ENCODE measurements at regions not wholly inside any gene's neighbourhood (a gene's known extent, or its start where the extent isn't known, plus 50 kb on each side); places are given as distances from the start of the nearest gene placed in this dataset.
"Not testable (repeated sequence)": the region's sequence is repeated elsewhere in the genome, so short reads cannot be mapped to it uniquely, and the experiment has no call there.

DNA sequence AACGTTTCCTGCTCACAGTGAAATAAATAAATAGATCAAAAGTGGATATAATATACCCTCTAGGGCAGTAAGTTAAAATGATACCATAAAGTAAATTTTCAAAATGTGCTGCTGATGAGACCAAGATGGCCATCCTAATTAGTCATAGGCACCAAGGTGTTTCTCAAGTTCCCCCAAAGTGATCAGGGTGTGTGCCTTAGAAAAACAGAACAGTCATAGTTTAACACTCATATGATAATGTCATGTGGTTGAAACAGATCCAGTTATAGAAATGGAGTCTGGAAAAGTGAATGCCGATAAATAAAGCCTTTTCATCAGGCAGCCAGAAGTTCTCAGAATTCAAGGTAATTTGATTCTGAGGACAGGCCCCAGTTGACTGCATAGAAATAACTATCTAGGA is 161.5 kb upstream of the CDKN2B start:
- intact Hi-C loops (cut with DNase I) = no loop called here
- DNase-seq (ENCODE audit: low spot score) = no peak
- ATAC-seq = no peak

GRCh38 chr9:22170990-22171670 is 162.0 kb upstream of the CDKN2B start:
- DNase-seq (ENCODE audit: low spot score) = no peak
- intact Hi-C loops (cut with DNase I) = no loop called here
- no peak for ATAC-seq

DNA sequence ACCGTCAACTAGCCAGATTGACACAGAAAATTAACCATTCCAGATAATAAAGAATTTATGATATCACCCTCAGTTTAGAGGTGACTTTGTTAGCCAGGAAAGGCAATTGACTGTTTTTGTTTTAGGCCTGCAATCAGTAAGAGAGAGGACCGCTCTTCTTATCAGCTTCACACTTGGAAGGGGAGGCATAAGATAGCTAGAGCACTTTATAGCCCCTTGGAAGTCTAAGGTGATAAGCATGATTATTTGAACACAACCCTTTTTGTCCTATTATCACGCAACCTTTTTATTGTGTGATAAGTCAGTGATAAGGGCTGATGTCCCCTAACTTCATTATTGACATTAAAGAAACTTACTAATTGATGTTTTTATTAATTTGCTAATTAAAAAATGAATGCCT is 162.6 kb upstream of the CDKN2B start:
- intact Hi-C loops (cut with DNase I) = no loop called here
- ATAC-seq = no peak

GRCh38 chr9:22173908-22174307 is 164.8 kb upstream of the CDKN2B start:
- ATAC-seq = no peak
- no peak for DNase-seq (ENCODE audit: low spot score)
- intact Hi-C loops (cut with DNase I) = no loop called here

More for the DNA sequence above, 162.6 kb upstream of the CDKN2B start:
- DNase-seq (ENCODE audit: low spot score) = no peak

DNA sequence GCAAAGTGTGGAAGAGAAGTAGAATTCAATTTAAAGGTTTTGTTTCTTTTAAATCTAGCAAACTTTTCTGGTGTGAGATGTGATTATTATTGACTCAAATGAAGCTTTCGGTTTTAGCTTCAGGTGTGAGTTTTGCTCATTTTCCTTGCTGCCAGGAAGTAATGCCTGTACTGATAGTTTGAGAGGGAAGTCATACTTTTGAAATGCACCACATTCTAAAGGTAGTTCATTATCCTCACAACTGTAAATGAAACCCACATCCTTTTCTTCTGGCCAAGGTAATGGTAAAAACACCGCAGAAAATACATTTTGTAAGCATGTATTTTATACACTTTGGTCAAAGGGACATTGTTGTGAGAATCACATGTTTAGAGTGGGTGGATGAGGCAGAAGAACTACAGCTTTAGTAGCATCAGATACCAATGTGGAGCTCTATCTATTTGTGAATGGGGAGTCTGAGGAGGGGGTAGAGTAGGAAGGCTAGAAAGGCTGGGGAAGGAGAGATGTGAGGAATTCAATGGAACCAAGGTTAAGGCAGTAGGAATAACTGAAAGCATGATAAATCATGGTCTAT is 167.0 kb upstream of the CDKN2B start:
- DNase-seq (ENCODE audit: low spot score) = no peak
- no peak for ATAC-seq

GRCh38 chr9:22181021-22181420 is 171.9 kb upstream of the CDKN2B start:
- intact Hi-C loops (cut with DNase I); ATAC-seq; DNase-seq (ENCODE audit: low spot score): not testable (repeated sequence)

More for the DNA sequence above, 167.0 kb upstream of the CDKN2B start:
- intact Hi-C loops (cut with DNase I) = no loop called here

- DNase-seq (ENCODE audit: low spot score) = no peak
- no peak for ATAC-seq
- intact Hi-C loops (cut with DNase I) = no loop called here
Observed at GRCh38 chr9:22189471-22189870, 180.4 kb upstream of the CDKN2B start.

DNA sequence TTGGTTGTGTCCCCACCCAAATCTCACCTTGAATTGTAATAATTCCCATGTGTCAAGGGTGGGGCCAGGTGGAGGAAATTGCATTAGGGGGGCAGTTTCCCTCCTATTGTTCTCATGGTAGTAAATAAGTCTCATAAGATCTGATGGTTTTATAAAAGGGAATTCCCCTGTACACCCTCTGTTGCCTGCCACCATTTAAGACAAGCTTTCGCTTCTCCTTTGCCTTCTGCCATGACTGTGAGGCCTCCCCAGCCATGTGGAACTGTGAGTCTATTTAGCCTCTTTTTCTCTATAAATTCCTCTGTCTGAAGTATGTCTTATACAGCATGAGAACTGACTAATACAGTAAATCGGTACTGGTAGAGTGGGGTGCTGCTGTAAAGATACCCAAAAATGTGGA is 187.9 kb upstream of the CDKN2B start:
- ATAC-seq; DNase-seq (ENCODE audit: low spot score); intact Hi-C loops (cut with DNase I): not testable (repeated sequence)

DNA sequence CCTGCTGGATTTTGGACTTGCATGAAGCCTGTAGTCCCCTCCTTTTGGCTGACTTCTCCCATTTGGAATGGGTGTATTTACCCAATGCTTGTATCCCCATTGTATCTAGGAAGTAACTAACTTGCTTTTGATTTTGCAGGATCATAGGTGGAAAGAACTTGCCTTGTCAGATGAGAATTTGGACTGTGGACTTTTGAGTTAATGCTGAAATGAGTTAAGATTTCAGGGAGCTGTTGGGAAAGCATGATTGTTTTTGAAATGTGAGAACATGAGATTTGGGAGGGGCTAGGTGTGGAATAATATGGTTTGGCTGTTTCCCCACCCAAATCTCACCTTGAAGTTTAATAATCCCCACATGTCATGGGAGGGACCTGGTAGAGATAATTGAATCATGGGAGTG is 189.6 kb upstream of the CDKN2B start:
- DNase-seq (ENCODE audit: low spot score) (no peak), ATAC-seq (no peak)
- intact Hi-C loops (cut with DNase I) = no loop called here

GRCh38 chr9:22201256-22201655 is 192.2 kb upstream of the CDKN2B start:
- intact Hi-C loops (cut with DNase I) = no loop called here
- DNase-seq (ENCODE audit: low spot score) (no peak), ATAC-seq (no peak)

DNA sequence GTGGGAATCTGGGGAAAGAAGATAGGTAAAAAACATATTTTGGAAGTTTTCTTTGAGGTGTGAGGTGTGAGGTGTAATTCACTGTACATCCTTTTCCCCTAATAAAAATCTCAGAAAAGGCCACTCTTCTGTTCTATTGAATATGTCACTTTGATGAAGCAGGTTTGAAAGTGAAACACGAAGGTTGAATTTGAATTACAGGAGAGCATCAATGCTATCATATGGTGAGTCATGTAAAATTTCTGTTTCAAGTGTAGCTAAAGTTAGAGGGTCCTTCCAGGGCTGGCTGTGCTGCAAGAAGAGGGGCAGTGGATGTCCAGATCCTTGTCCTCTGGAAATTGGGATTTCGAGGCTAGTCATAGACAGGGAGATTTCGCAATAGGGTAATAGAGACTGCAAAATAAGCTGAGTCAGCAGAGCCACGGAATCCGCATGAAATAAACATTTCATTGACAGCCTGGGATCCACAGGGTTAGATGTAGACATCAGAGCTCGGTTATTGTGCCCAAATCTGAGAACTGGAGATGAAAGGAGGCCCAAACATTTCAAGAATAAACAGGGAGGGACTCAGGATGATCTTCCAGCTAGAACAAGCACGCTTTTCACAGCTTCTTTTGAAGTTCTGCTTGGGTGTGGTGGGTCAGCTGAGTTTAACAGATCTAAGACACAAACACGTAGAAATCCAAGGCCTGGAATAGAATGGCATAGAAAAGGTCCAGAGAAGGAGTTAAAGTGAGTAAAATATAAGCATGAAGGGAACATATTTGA is 194.4 kb upstream of the CDKN2B start:
- intact Hi-C loops (cut with DNase I) = no loop called here
- ATAC-seq = peak; percentile 57
- no peak for DNase-seq (ENCODE audit: low spot score)

GRCh38 chr9:22204240-22204639 is 195.1 kb upstream of the CDKN2B start:
- intact Hi-C loops (cut with DNase I) = no loop called here
- DNase-seq (ENCODE audit: low spot score) (no peak), ATAC-seq (no peak)

GRCh38 chr9:22206833-22207232 is 197.7 kb upstream of the CDKN2B start:
- DNase-seq (ENCODE audit: low spot score) (no peak), ATAC-seq (no peak)
- intact Hi-C loops (cut with DNase I) = no loop called here

DNA sequence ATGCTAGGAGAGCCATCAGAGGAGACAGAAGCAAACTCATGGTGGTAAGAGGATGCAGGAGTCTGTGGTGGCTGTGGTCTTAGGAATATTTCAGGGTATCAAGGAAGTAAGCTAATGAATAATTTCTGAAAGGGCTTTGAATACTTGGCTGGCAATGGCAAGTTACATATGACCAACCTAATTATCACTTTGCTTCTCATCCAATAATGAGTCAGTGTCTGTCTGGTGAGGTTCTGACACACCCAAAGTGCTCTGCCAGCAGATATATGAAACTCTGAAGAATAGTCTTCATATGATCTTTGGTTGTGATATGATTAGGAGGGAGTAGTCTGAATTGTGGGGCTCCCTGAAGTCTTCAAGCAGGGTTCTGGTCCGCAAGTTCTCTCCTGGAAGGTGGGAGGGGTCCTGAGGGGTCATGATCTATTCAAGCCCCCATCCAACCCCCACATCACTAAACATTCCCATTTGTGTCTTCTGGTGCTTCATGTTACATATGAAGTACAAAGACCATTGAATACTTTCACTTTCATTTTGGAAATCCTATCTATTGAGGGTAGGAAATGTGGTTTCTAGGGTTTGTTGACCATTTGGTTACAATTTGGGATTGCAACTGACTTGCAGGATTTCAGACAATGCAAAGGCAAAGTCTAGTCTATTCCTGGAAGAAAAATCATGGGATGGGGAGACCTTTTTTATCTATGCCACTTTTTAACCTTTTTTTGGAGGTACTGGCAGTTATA is 199.9 kb upstream of the CDKN2B start:
- intact Hi-C loops (cut with DNase I) = no loop called here
- ATAC-seq = no peak

GRCh38 chr9:22210262-22210661 is 201.2 kb upstream of the CDKN2B start:
- DNase-seq (ENCODE audit: low spot score) (no peak), ATAC-seq (no peak)
- intact Hi-C loops (cut with DNase I) = no loop called here

More for the DNA sequence above, 199.9 kb upstream of the CDKN2B start:
- DNase-seq (ENCODE audit: low spot score) = no peak

- DNase-seq (ENCODE audit: low spot score) = no peak
- no peak for ATAC-seq
- intact Hi-C loops (cut with DNase I) = no loop called here
Observed at GRCh38 chr9:22210936-22211335, 201.8 kb upstream of the CDKN2B start.

- ATAC-seq (peak; percentile 76), DNase-seq (ENCODE audit: low spot score) (no peak)
- intact Hi-C loops (cut with DNase I) = no loop called here
Observed at GRCh38 chr9:22211588-22212360, 202.7 kb upstream of the CDKN2B start.

DNA sequence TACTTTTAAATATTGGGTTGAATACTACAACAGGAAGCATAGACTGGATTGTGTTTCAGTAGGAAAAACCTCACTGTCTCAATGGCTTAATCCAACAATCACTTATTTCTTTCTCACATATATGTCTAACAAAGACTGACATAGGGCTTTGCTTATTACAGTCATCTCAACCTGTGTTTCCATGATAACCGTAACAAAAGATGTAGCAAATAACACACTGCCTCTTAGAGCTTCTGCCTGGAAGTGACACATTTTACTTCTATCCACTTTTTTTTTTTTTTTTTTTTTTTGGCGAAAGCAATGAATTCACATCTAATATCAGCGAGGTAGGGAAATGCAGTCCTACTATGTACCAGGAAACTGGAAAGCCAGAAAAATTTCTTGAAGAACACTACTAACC is 204.9 kb upstream of the CDKN2B start:
- ATAC-seq = no peak
- intact Hi-C loops (cut with DNase I) = no loop called here

GRCh38 chr9:22214497-22215031 is 205.5 kb upstream of the CDKN2B start:
- intact Hi-C loops (cut with DNase I) = no loop called here
- DNase-seq (ENCODE audit: low spot score) = no peak
- ATAC-seq = no peak

More for the DNA sequence above, 204.9 kb upstream of the CDKN2B start:
- DNase-seq (ENCODE audit: low spot score) = no peak
